ENCODE measurements at regions not wholly inside any gene's neighbourhood (a gene's known extent, or its start where the extent isn't known, plus 50 kb on each side); places are given as distances from the start of the nearest gene placed in this dataset.

DNA sequence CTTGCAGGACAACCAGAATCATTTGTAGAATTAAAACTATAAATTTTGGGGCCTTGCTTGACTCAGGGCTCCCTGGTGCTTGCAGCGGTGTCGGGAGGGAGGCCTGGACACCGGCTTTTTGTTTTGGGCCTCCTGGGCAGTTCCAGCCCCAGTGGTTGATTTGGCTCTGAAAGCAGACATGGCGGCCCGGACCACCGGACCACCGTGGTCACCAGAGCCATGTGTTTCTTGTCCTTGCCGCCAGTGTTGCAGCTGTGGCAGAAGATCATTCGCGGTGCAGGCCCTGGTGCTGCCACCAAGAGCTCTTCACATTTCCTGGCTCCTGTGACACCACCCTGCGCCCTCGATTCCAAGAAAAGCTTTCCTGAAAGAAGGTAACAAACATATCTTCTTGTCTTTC is 484.8 kb downstream of the BRINP3 start:
- TF ChIP-seq, protein P1, sequence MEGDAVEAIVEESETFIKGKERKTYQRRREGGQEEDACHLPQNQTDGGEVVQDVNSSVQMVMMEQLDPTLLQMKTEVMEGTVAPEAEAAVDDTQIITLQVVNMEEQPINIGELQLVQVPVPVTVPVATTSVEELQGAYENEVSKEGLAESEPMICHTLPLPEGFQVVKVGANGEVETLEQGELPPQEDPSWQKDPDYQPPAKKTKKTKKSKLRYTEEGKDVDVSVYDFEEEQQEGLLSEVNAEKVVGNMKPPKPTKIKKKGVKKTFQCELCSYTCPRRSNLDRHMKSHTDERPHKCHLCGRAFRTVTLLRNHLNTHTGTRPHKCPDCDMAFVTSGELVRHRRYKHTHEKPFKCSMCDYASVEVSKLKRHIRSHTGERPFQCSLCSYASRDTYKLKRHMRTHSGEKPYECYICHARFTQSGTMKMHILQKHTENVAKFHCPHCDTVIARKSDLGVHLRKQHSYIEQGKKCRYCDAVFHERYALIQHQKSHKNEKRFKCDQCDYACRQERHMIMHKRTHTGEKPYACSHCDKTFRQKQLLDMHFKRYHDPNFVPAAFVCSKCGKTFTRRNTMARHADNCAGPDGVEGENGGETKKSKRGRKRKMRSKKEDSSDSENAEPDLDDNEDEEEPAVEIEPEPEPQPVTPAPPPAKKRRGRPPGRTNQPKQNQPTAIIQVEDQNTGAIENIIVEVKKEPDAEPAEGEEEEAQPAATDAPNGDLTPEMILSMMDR (IDR thresholded peaks at IDR 0.05; ENCODE audit: low read length) = no peak
- TF ChIP-seq EZH2 (IDR thresholded peaks at IDR 0.05; ENCODE audit: borderline replicate concordance, low read length) = no peak
